CD4-positive, CD25-positive, alpha-beta regulatory T cell (primary cell): ENCODE measurements at regions not wholly inside any gene's neighbourhood (a gene's known extent, or its start where the extent isn't known, plus 50 kb on each side); places are given as distances from the start of the nearest gene placed in this dataset.

Source experiments
- ATAC-seq, 2 donors: fragments of 150-1000 bp; cut with Tn5 transposase; one replicate each; pipeline ENCODE4 v1.10.0; 2021; ENCODE audit warnings: low read depth in 2 of 2, moderate number of reproducible peaks in 2 of 2, moderate library complexity in 1 of 2
- DNase-seq, 3 donors: peaks; one replicate each; pipeline versions ENCODE4 v3.0.0 to v3.0.0-alpha.2; 2012 to 2022; ENCODE audit warnings: mixed read lengths in 1 of 3
- H3K27ac ChIP-seq: one replicate; pipeline ENCODE4 v1.7.0; 2013; ENCODE audit warnings: mild to moderate bottlenecking, low read length; ENCODE audit not compliant: insufficient read depth, poor library complexity, severe bottlenecking
- H3K27me3 ChIP-seq: one replicate; pipeline ENCODE4 v1.7.0; 2013; ENCODE audit warnings: low read length; ENCODE audit not compliant: control insufficient read depth, insufficient read depth
- H3K36me3 ChIP-seq: one replicate; pipeline ENCODE4 v1.7.0; 2013; ENCODE audit warnings: mild to moderate bottlenecking, low read length, moderate library complexity; ENCODE audit not compliant: control insufficient read depth, insufficient read depth
- H3K4me1 ChIP-seq: 2 replicates; pipeline ENCODE4 v1.7.0; 2013; ENCODE audit warnings: mild to moderate bottlenecking, low read length; ENCODE audit not compliant: insufficient read depth, control insufficient read depth, poor library complexity, severe bottlenecking
- H3K4me3 ChIP-seq: one replicate; pipeline ENCODE4 v1.7.0; 2013; ENCODE audit warnings: low read depth, mild to moderate bottlenecking, low read length, moderate library complexity
- H3K9me3 ChIP-seq, 2 experiments: 1 replicate in 1 of 2; 2 replicates in 1 of 2; pipeline ENCODE4 v1.7.0; 2013; ENCODE audit warnings: low read length in 2 of 2, mild to moderate bottlenecking in 1 of 2, moderate library complexity in 1 of 2; ENCODE audit not compliant: control insufficient read depth in 2 of 2
- H3K27ac Mint-ChIP-seq, 3 donors: one replicate each; pipeline ENCODE4 v1.8.0; 2020 to 2022; ENCODE audit warnings: mild to moderate bottlenecking in 3 of 3, mixed read lengths in 3 of 3, moderate library complexity in 2 of 3
- H3K27me3 Mint-ChIP-seq: one replicate; pipeline ENCODE4 v1.8.0; 2022; ENCODE audit warnings: mild to moderate bottlenecking, mixed read lengths
- H3K36me3 Mint-ChIP-seq: one replicate; pipeline ENCODE4 v1.8.0; 2020; ENCODE audit warnings: mixed read lengths
- H3K4me1 Mint-ChIP-seq, 4 donors: one replicate each; pipeline ENCODE4 v1.8.0; 2020 to 2022; ENCODE audit warnings: mixed read lengths in 4 of 4, mild to moderate bottlenecking in 1 of 4
- H3K4me3 Mint-ChIP-seq, 4 donors: one replicate each; pipeline ENCODE4 v1.8.0; 2020 to 2022; ENCODE audit warnings: mild to moderate bottlenecking in 4 of 4, mixed read lengths in 4 of 4, moderate library complexity in 3 of 4
- H3K9me3 Mint-ChIP-seq, 7 donors: one replicate each; pipeline ENCODE4 v1.8.0; 2020 to 2022; ENCODE audit warnings: mixed read lengths in 7 of 7, mild to moderate bottlenecking in 3 of 7, moderate library complexity in 2 of 7

- H3K27ac Mint-ChIP-seq: no peak overlapping the region
- no peak for DNase-seq
- no peak for ATAC-seq
- H3K27me3 Mint-ChIP-seq: peaks cover 5% of the 10 kb centered on the region
- no peak overlapping the region for H3K27ac ChIP-seq
- no peaks in the 10 kb centered on the region for H3K36me3 ChIP-seq
- no peaks in the 10 kb centered on the region for H3K36me3 Mint-ChIP-seq
- no peaks in the 10 kb centered on the region for H3K27me3 ChIP-seq
- no peak overlapping the region for H3K4me3 ChIP-seq
- H3K4me1 ChIP-seq: no peaks in the 10 kb centered on the region
- peaks cover 0 to 4% (median 0%) of the 10 kb centered on the region in 7 donors for H3K9me3 Mint-ChIP-seq
- no peaks in the 10 kb centered on the region for H3K9me3 ChIP-seq
- H3K4me3 Mint-ChIP-seq: no peak overlapping the region
- H3K4me1 Mint-ChIP-seq: no peaks in the 10 kb centered on the region
Observed at GRCh38 chr5:111997711-111998110, 240.7 kb upstream of the NREP start.

DNA sequence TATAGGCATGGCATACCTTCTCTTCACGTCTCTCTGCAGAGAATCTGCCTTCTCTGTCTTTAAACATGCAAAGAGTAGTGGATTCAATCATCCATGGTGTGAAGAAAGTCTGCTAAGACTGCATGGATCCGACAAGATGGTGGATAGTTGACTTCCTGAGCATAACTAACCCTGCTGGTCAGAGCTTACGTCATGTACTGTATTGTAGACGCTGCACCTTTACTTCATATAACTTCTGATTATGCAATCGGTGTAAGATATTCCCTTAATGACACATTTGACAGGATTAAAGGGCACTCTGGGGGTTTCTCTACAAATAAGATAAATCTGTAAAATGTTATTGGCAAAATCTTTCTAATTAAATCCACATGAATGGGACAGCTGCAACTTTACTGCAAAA, 240.3 kb upstream of the NREP start:
- no peaks in the 10 kb centered on the region for H3K36me3 ChIP-seq
- ATAC-seq (no peak), DNase-seq (no peak)
- no peaks in the 10 kb centered on the region for H3K27me3 ChIP-seq
- no peaks in the 10 kb centered on the region for H3K9me3 ChIP-seq
- Mint-ChIP-seq H3K27me3 (peaks cover 5% of the 10 kb centered on the region), H3K27ac (no peak overlapping the region), H3K4me3 (no peak overlapping the region), H3K4me1 (no peaks in the 10 kb centered on the region), H3K36me3 (no peaks in the 10 kb centered on the region), H3K9me3 (peaks cover 0 to 4% (median 0%) of the 10 kb centered on the region in 7 donors)
- H3K4me1 ChIP-seq: no peaks in the 10 kb centered on the region
- no peak overlapping the region for H3K4me3 ChIP-seq
- H3K27ac ChIP-seq: no peak overlapping the region

DNA sequence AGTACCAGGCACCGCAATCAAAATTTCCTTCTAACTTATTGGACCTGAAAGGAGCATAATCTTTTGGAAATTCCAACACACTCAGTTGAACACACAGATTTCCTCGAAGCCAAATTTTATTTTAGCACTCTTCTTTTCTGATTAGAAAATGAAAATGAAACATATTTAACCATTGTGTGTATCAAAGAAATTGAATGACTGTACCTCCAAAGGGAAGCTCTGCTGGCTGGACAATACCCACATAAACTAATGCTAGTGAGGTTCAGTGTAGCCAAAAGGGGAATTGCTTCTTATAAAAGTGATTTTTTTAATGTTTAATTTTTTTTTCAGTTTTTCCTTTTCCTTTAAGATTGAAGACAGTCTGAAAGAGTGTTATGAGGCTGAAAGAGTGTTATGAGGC, 239.6 kb upstream of the NREP start:
- H3K4me1 Mint-ChIP-seq: no peaks in the 10 kb centered on the region
- no peak for DNase-seq
- H3K27ac Mint-ChIP-seq: no peak overlapping the region

GRCh38 chr5:111995701-111996100, 238.7 kb upstream of the NREP start:
- Histone ChIP-seq H3K9me3 (no peaks in the 10 kb centered on the region), H3K27ac (no peak overlapping the region), H3K4me3 (no peak overlapping the region), H3K4me1 (no peaks in the 10 kb centered on the region), H3K27me3 (no peaks in the 10 kb centered on the region), H3K36me3 (no peaks in the 10 kb centered on the region)
- Mint-ChIP-seq H3K9me3 (peaks cover 0 to 4% (median 0%) of the 10 kb centered on the region in 7 donors), H3K36me3 (no peaks in the 10 kb centered on the region), H3K4me1 (no peaks in the 10 kb centered on the region), H3K27ac (no peak overlapping the region), H3K4me3 (no peak overlapping the region), H3K27me3 (peaks cover 5% of the 10 kb centered on the region)
- no peak for ATAC-seq
- no peak for DNase-seq

More for the DNA sequence above, 239.6 kb upstream of the NREP start:
- Mint-ChIP-seq H3K27me3 (peaks cover 5% of the 10 kb centered on the region), H3K36me3 (no peaks in the 10 kb centered on the region), H3K4me3 (no peak overlapping the region), H3K9me3 (peaks cover 0 to 4% (median 0%) of the 10 kb centered on the region in 7 donors)
- ATAC-seq: no peak
- Histone ChIP-seq H3K27me3 (no peaks in the 10 kb centered on the region), H3K36me3 (no peaks in the 10 kb centered on the region), H3K9me3 (no peaks in the 10 kb centered on the region), H3K4me1 (no peaks in the 10 kb centered on the region), H3K4me3 (no peak overlapping the region), H3K27ac (no peak overlapping the region)

DNA sequence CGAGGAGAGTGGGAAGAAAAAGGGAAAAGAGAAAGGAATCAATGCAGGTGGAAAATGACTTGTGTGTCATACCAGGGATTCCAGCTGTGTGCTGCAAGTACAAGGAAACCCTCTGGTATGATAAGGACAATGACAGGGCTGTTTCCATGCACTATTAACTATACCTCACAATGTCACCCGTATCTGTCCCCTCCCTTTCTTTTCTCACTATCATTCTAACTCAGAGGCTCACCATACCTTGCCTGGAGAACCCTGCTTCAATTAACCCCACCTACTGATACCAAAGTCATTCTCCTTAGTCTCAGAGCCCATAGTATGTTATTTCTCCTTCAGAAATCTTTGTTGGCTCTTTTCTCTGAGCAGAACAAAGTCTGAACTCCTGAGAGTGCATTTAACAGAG, 236.2 kb upstream of the NREP start:
- no peaks in the 10 kb centered on the region for H3K36me3 ChIP-seq

DNA sequence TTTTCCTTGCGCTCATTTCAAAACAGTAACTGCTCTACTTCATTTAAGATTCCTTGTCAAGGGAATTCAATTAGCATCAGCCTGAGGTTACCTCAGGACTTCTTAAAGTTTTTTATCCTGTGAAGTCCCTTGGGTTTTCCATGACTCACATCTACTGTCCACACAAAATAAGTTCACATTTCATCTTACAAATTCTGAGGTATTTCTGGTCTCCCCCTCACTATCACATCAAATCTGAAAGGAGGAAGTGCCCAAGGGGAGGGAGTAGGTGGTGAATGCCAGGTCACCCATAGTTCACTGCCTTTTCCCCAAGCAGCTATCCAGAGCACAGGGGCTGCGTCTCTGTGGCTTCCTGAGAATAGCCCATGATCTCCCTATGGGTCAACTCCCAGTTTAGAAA, 227.1 kb upstream of the NREP start:
- no peak overlapping the region for H3K27ac ChIP-seq
- no peaks in the 10 kb centered on the region for H3K27me3 ChIP-seq

More for the DNA sequence above, 236.2 kb upstream of the NREP start:
- no peak for DNase-seq
- Histone ChIP-seq H3K27ac (no peak overlapping the region), H3K4me1 (no peaks in the 10 kb centered on the region), H3K27me3 (no peaks in the 10 kb centered on the region), H3K9me3 (no peaks in the 10 kb centered on the region), H3K4me3 (no peak overlapping the region)
- Mint-ChIP-seq H3K27ac (no peak overlapping the region), H3K27me3 (no peaks in the 10 kb centered on the region), H3K9me3 (peaks cover 1 to 12% (median 4%) of the 10 kb centered on the region in 7 donors), H3K36me3 (no peaks in the 10 kb centered on the region), H3K4me3 (no peak overlapping the region), H3K4me1 (no peaks in the 10 kb centered on the region)
- no peak for ATAC-seq

GRCh38 chr5:111983459-111983858, 226.5 kb upstream of the NREP start:
- Mint-ChIP-seq H3K27me3 (no peaks in the 10 kb centered on the region), H3K9me3 (peaks cover 0 to 9% (median 3%) of the 10 kb centered on the region in 7 donors), H3K4me1 (no peaks in the 10 kb centered on the region), H3K36me3 (no peaks in the 10 kb centered on the region), H3K27ac (no peak overlapping the region), H3K4me3 (no peak overlapping the region)
- no peaks in the 10 kb centered on the region for H3K9me3 ChIP-seq
- H3K27me3 ChIP-seq: no peaks in the 10 kb centered on the region
- H3K4me1 ChIP-seq: no peaks in the 10 kb centered on the region
- DNase-seq (no peak), ATAC-seq (no peak)
- H3K4me3 ChIP-seq: no peak overlapping the region
- H3K36me3 ChIP-seq: no peaks in the 10 kb centered on the region
- no peak overlapping the region for H3K27ac ChIP-seq

More for the DNA sequence above, 227.1 kb upstream of the NREP start:
- Mint-ChIP-seq H3K36me3 (no peaks in the 10 kb centered on the region), H3K9me3 (peaks cover 0 to 15% (median 3%) of the 10 kb centered on the region in 7 donors), H3K27me3 (no peaks in the 10 kb centered on the region), H3K4me3 (no peak overlapping the region), H3K4me1 (no peaks in the 10 kb centered on the region), H3K27ac (no peak overlapping the region)
- no peaks in the 10 kb centered on the region for H3K36me3 ChIP-seq
- no peaks in the 10 kb centered on the region for H3K9me3 ChIP-seq
- H3K4me3 ChIP-seq: no peak overlapping the region
- ATAC-seq (no peak), DNase-seq (no peak)
- no peaks in the 10 kb centered on the region for H3K4me1 ChIP-seq

- no peak overlapping the region for H3K4me3 Mint-ChIP-seq
- no peak for ATAC-seq
Observed at GRCh38 chr5:111977436-111977829, 220.4 kb upstream of the NREP start.

More at GRCh38 chr5:111977436-111977829, 220.4 kb upstream of the NREP start:
- Mint-ChIP-seq H3K4me1 (no peaks in the 10 kb centered on the region), H3K9me3 (peaks cover 0 to 4% (median 0%) of the 10 kb centered on the region in 7 donors), H3K36me3 (no peaks in the 10 kb centered on the region), H3K27ac (no peak overlapping the region), H3K27me3 (no peaks in the 10 kb centered on the region)
- H3K9me3 ChIP-seq: no peaks in the 10 kb centered on the region
- no peak overlapping the region for H3K27ac ChIP-seq
- H3K4me3 ChIP-seq: no peak overlapping the region
- no peaks in the 10 kb centered on the region for H3K36me3 ChIP-seq
- H3K27me3 ChIP-seq: no peaks in the 10 kb centered on the region
- DNase-seq: no peak
- no peaks in the 10 kb centered on the region for H3K4me1 ChIP-seq
